ENCODE measurements at regions not wholly inside any gene's neighbourhood (a gene's known extent, or its start where the extent isn't known, plus 50 kb on each side); places are given as distances from the start of the nearest gene placed in this dataset.
A peak's percentile ranks its signal among the peaks of the same experiment; 100 is the strongest.

GRCh38 chr13:105338773-105339172, 1196.7 kb downstream of the EFNB2 start:
- Histone ChIP-seq H4K20me1 (ENCODE audit: insufficient read depth, low read length) (no peaks in the 10 kb centered on the region), H3K79me2 (ENCODE audit: insufficient read depth, low read length) (no peaks in the 10 kb centered on the region), H3K4me2 (ENCODE audit: insufficient read depth, low read length) (no peak overlapping the region), H2AFZ (ENCODE audit: low read length) (no peak overlapping the region), H3K4me1 (ENCODE audit: insufficient read depth, low read length) (peaks cover 25% of the 10 kb centered on the region), H3K36me3 (ENCODE audit: insufficient read depth, low read length) (no peaks in the 10 kb centered on the region), H3K27me3 (ENCODE audit: insufficient read depth, low read length) (no peaks in the 10 kb centered on the region), H3K9me3 (ENCODE audit: low read depth, low read length) (no peaks in the 10 kb centered on the region), H3K27ac (ENCODE audit: low read depth, low read length) (no peak overlapping the region), H3K4me3 (ENCODE audit: insufficient read depth, low read length) (no peak overlapping the region)
- TF ChIP-seq CTCF (IDR thresholded peaks at IDR 0.05; ENCODE audit: extremely low read depth, low read depth, low read length), result no peak
- DNase-seq (ENCODE audit: insufficient read length, low spot score, missing footprints), result no peak

GRCh38 chr13:105338006-105338405, 1197.5 kb downstream of the EFNB2 start:
- no peaks in the 10 kb centered on the region for H3K9me3 ChIP-seq (ENCODE audit: low read depth, low read length)
- H3K27ac ChIP-seq (ENCODE audit: low read depth, low read length), result peak overlapping the region; percentile 40
- TF ChIP-seq CTCF (IDR thresholded peaks at IDR 0.05; ENCODE audit: extremely low read depth, low read depth, low read length), result no peak
- H3K79me2 ChIP-seq (ENCODE audit: insufficient read depth, low read length), result no peaks in the 10 kb centered on the region
- H3K36me3 ChIP-seq (ENCODE audit: insufficient read depth, low read length), result no peaks in the 10 kb centered on the region
- peaks cover 29% of the 10 kb centered on the region for H3K4me1 ChIP-seq (ENCODE audit: insufficient read depth, low read length)
- no peaks in the 10 kb centered on the region for H4K20me1 ChIP-seq (ENCODE audit: insufficient read depth, low read length)
- no peak overlapping the region for H3K4me2 ChIP-seq (ENCODE audit: insufficient read depth, low read length)
- no peak overlapping the region for H2AFZ ChIP-seq (ENCODE audit: low read length)
- H3K27me3 ChIP-seq (ENCODE audit: insufficient read depth, low read length), result no peaks in the 10 kb centered on the region
- no peak overlapping the region for H3K4me3 ChIP-seq (ENCODE audit: insufficient read depth, low read length)
- DNase-seq (ENCODE audit: insufficient read length, low spot score, missing footprints), result no peak

- DNase-seq (ENCODE audit: insufficient read length, low spot score, missing footprints), result no peak
- Histone ChIP-seq H4K20me1 (ENCODE audit: insufficient read depth, low read length) (no peaks in the 10 kb centered on the region), H3K4me1 (ENCODE audit: insufficient read depth, low read length) (peaks cover 29% of the 10 kb centered on the region), H3K27ac (ENCODE audit: low read depth, low read length) (peak overlapping the region; percentile 48), H3K27me3 (ENCODE audit: insufficient read depth, low read length) (no peaks in the 10 kb centered on the region), H2AFZ (ENCODE audit: low read length) (no peak overlapping the region), H3K36me3 (ENCODE audit: insufficient read depth, low read length) (no peaks in the 10 kb centered on the region), H3K9me3 (ENCODE audit: low read depth, low read length) (no peaks in the 10 kb centered on the region), H3K4me2 (ENCODE audit: insufficient read depth, low read length) (no peak overlapping the region), H3K4me3 (ENCODE audit: insufficient read depth, low read length) (no peak overlapping the region), H3K79me2 (ENCODE audit: insufficient read depth, low read length) (no peaks in the 10 kb centered on the region)
- TF ChIP-seq CTCF (IDR thresholded peaks at IDR 0.05; ENCODE audit: extremely low read depth, low read depth, low read length), result no peak
These were observed 1198.5 kb downstream of the EFNB2 start for GRCh38 chr13:105336706-105337576.

GRCh38 chr13:105334211-105334610, 1201.3 kb downstream of the EFNB2 start:
- Histone ChIP-seq H3K4me2 (ENCODE audit: insufficient read depth, low read length) (peak overlapping the region; percentile 12), H3K9me3 (ENCODE audit: low read depth, low read length) (no peaks in the 10 kb centered on the region), H3K27ac (ENCODE audit: low read depth, low read length) (peak overlapping the region; percentile 88), H4K20me1 (ENCODE audit: insufficient read depth, low read length) (no peaks in the 10 kb centered on the region), H3K79me2 (ENCODE audit: insufficient read depth, low read length) (no peaks in the 10 kb centered on the region), H3K4me1 (ENCODE audit: insufficient read depth, low read length) (peaks cover 29% of the 10 kb centered on the region), H3K27me3 (ENCODE audit: insufficient read depth, low read length) (no peaks in the 10 kb centered on the region), H3K36me3 (ENCODE audit: insufficient read depth, low read length) (no peaks in the 10 kb centered on the region), H2AFZ (ENCODE audit: low read length) (no peak overlapping the region), H3K4me3 (ENCODE audit: insufficient read depth, low read length) (no peak overlapping the region)
- TF ChIP-seq CTCF (IDR thresholded peaks at IDR 0.05; ENCODE audit: extremely low read depth, low read depth, low read length), result no peak
- DNase-seq (ENCODE audit: insufficient read length, low spot score, missing footprints), result no peak

All from osteoblast (primary cell).